K562 (cell line): ENCODE measurements at regions not wholly inside any gene's neighbourhood (a gene's known extent, or its start where the extent isn't known, plus 50 kb on each side); places are given as distances from the start of the nearest gene placed in this dataset.

ENCODE experiments used
- ELF4 ChIP-seq: fragments of 450-650 bp; formaldehyde crosslinking; IDR thresholded peaks from 2 replicates; pipeline ENCODE4 v1.4.0; 2022; ENCODE audit warnings: missing genetic modification characterization
- TFE3 ChIP-seq: fragments of 450-650 bp; formaldehyde crosslinking; IDR thresholded peaks from 2 replicates; pipeline ENCODE4 v1.4.0; 2020; ENCODE audit warnings: mild to moderate bottlenecking, mixed read lengths

- TF ChIP-seq TFE3 (no peak), ELF4 (no peak)
These were observed 192.7 kb upstream of the TANK start for GRCh38 chr2:160967523-160967922.
